Tongue (tissue), 1 donor: ENCODE measurements at regions not wholly inside any gene's neighbourhood (a gene's known extent, or its start where the extent isn't known, plus 50 kb on each side); places are given as distances from the start of the nearest gene placed in this dataset.
A peak's percentile ranks its signal among the peaks of the same experiment; 100 is the strongest.

Source experiments
- DNase-seq: peaks from one replicate; pipeline ENCODE4 v3.0.0-alpha.2; 2015

DNA sequence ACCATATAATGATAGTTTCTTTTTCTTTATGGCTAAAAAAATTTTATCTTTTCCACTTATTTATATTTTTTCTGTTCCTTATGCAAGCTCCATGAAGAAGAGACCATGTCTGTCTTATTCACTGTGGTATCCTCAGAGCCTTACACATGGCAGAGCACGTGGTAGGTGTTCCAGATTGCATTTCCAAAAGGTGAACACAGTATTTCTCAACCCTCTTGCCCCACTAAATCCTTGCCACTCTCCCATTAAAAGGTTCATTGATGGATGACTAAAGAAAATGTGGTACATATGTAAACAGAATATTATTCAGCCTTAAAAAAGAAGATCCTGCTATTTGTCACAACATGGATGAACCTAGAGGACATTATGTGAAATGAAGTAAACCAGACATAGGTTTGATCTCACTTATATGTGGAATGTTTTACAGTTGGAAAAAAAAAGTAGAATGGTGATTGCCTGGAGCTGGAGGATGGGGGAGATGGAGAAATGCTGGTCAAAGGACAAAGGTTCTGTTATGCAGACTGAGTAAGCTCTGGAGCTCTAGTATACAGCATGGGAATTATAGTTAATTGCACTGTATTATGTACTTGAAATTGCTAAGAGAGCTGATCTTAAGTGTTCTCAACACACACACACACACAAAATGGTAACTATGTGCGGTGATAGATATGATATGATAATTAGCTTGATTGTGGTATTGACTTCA lies 266.7 kb downstream of the CNTN3 start:
- DNase-seq = no peak

DNA sequence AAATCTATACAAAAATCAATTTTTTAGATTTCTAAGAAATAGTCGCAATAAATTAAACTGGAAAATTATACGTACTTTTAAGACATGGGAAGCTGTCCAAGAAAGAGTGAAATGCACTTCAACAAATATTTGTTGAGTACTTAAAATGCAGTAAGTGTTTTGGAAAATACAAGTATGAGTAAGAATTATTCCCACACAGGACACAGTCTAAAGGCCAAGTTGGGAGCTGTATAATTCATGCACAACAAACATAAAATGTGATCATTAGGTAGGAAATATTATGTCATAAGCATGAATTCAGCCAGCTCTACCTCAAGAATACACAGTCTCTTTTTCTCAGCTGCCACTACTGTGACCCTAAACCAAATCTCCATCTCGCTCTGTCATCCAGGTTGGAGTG lies 267.6 kb downstream of the CNTN3 start:
- no peak for DNase-seq

DNA sequence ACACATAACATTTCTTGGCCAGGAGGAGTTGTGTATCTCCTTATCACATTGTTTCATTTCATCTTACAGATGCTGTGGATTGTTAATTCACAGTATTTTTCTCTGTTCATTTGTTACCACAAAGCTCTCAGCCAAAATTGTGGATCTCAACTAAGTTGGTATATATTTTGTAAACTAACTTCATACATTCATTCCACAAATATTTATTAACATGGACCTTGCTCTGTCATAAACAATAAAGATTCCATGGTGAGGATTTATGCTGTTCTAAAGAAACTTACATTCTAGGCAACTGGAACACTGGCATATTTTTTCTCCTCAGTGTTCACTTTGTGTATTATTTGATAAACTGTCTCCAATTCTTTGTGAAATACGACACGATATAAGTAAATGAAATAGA lies 268.8 kb downstream of the CNTN3 start:
- no peak for DNase-seq

DNA sequence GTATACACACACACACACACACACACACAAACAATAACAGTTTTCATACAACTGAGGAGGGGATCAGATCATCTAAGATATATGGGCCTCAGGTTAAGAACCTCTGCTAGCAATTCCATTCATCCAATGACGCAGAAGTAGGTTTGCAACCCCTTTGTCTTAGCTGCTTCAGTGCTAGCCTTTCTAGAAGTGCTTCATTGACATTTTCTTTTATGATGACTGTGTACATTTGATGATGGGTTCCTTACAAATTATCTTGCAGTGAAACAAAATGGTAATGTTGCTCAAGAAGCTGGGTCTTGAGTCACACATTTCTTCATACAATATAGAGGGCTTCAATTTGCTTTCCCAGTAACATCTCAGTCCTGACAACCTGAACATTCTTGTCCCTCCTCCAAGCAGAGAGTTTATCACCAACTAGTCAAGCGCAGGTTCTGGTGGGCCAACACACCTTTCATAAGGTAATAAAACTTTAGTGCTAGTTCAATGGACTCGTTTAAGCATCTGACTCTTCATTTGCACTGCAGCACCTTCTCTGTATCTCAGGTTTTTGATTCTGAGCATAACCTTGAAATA lies 269.5 kb downstream of the CNTN3 start:
- no peak for DNase-seq

DNA sequence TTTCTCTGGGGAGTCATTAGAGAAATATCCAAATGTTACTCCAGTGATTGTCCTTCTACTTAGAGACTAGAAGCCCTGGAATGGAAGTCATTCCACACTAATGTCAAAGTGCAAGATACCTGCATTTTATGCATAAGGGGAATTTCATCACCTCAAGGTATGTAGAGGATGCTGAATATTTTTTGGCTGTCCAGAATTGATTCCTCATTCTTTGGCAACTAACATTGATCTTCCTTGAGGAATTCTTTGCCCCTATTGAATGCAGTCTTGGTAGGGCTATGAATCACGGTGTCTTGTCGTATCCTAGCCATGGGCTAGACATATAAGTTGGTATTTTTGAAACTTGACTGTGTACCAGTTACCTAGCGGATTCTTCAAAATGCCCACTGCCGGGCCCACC lies 271.1 kb downstream of the CNTN3 start:
- DNase-seq = no peak

DNA sequence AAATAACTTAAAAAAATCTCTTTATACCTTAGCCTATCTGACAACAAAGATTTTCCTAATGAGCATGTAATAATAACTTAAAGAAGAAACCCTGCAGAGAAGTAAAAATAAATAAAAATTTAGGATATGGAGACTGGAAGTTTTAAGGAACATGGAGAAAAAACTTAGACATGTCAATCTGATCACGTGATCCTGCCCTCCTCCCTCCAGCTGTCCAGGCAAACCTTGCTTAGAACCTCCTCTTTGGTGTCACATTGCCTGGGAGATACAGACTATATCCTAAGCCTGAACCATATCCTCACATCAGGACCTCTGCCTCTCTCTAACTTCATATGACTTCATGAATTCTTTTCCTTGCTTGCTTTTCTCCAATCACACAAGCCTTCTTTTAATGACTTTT lies 275.5 kb downstream of the CNTN3 start:
- no peak for DNase-seq

DNA sequence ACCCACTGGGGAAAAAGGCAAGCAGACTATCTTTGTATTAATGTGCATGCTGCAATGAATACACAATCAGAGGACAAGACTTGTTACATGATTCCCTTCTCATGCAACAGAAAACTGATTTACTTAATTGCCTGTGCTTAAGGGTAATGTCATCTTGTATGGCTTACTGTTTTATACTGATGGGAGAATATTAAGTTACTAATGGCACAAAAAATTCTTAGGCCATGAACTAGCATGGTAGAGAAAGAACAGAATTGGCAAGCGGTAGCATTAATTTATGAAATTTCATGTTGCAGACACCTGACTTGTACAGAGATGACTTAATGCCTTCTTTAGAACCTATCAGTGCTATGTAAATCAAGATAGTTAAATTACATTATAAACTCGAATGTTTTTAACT lies 282.3 kb downstream of the CNTN3 start:
- no peak for DNase-seq

DNA sequence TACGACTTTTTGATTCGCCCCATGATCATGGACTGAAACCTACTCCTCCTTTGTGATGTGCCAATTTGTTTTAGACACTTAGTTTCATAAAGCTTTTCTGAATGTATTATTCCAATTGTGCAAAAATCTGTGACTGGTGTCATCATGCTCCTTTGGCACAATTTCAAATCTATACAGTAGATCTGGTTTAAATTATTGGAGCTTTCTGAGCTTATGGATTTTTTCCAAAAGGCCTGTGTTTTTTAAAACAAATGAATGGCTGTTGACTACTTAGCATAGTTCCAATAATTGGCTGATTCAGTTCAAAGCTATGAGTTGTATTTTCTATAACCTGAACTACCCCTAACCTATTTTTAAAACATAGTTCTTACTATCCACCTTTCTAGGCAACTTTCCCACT lies 282.7 kb downstream of the CNTN3 start:
- DNase-seq = peak; percentile 5

DNA sequence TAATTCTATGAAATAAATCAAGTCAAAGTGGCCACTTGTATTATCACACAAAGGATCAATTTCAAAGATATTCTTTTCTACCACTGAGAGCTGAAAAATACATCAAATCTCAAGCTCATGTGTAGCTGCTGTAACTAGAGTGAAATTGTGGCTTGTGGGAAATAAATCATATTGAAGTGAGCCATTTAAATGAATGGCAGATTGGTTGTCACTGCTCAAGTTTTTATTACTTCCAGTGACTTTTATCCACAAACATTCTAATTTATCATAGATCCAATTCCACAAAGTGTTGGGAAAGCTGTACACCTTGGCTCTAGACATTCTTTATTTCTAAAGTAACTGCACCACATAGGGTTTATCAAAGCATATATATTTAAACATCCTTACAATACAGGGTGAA lies 285.4 kb downstream of the CNTN3 start:
- no peak for DNase-seq

DNA sequence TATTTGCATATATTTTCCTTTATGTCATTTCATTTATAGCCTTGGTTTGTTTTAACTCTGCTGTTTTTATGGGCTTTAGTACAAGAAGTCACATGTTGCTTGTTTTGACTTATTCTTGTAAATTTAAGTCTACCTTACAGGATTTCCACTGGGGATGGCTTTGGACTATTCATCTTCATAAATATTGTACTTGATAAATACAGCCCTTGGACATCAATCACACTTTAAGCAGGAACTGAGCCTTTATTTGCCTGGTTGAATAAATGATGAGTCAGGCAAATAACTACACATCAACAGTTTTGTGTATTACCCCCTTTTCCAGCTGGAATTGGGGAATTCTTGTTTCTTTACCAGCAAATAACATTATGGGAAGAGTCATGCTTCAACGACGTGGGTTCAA lies 286.0 kb downstream of the CNTN3 start:
- no peak for DNase-seq

DNA sequence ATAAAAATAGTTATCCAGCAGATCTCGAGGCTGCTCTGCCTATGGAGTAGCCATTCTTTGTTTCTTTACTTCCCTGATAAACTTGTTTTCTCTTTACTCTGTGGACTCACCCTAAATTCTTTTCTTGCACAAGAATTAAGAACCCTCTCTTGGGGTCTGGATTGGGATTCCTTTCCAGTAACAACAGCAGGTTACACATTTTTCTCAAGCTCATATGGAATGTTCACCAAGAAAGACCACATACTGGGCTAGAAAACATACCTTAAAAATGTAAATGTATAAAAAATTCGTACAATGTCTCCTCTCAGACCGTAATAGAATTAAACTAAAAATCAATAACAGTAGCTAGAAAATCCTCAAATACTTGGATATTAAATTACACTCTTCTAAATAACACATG lies 299.2 kb downstream of the CNTN3 start:
- DNase-seq = no peak

DNA sequence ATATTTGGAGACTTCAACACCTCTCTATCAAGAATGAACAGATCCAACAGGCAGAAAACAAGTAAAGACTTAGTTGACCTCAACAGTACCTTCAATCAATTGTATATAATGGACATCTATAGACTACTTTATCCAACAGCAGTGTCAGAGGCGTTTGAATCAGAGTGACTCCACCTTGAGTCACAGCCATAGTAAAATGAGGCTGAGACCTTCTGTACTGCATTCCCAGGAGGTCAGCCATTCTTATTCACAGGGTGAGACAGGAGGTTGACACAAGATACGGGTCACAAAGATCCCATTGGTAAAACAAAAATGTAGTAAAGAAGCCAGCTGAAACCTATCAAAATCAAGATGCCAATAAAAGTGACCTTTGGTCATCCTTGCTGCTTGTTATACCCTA lies 299.8 kb downstream of the CNTN3 start:
- DNase-seq = no peak

DNA sequence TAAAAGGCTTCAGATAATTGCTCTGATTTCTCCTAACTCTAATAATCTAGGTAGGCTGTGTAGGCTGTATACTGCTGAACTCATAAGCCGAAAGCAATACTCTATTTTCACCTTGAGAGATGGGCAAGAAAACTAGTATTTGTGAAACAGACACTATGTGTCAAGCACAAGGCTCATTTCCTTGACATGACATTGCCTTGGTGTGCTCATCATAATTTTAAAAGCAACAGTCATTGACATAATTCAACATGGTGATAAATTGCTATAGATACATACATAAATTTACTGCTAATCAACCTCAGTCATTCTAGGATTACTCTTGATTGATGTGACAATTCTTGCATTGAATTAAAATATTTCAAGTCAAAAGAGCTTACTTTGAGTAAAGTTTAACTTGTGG lies 304.7 kb downstream of the CNTN3 start:
- no peak for DNase-seq

DNA sequence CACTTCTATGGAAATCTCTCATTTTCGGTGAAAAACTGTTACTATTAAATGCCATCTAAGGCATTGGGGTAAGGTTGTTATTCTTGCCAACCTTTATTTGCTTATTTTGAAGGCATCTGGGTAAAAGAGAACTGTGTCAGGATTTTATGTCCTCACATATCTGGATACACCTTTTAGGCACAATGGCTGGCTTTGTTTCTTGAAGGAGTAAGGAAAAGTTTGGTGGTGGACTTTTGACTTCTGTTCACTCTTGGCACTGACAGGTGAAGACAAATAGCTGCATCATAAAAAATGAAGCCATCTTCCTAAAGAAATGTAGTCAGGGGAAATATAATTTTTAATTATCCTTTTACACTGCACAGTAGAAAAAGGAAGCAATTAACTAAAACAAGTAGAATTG lies 310.0 kb downstream of the CNTN3 start:
- no peak for DNase-seq

DNA sequence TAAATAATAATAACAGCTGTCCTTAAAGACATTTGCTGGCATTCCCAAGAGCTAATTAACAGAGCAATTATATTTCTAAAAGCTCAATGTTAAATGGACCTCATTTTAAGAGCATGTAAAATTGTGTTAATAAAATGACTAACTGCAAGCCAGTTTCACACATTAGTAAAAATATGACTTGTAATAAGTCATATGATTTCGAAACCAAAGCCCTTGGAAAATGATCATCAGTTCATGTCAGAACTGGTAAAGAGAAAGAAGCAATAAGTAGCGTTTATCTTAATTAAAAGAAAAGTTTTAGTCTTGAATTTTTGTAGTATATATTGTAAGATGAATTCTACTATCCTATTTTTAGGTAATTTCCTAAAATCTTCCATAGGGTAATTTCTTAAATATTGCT lies 310.7 kb downstream of the CNTN3 start:
- DNase-seq = no peak

DNA sequence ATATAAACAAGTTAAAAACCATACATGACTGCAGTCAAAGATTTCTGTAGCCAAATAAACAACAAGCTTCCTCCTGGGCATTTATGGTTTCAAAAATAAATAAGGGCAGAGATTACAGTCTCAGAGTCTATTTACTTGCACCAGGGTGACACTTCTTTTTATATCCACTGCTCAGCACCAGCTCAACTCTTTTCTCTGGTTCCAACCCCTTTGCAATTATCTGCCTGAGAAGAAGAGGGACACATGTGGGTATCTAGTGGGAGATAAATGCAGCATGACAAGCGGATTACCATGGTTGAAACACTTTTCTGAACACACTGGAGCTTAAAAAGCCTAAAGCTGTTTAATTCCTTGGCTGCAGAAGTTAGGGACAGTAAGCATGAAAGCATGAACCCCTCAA lies 311.5 kb downstream of the CNTN3 start:
- peak; percentile 53 for DNase-seq

DNA sequence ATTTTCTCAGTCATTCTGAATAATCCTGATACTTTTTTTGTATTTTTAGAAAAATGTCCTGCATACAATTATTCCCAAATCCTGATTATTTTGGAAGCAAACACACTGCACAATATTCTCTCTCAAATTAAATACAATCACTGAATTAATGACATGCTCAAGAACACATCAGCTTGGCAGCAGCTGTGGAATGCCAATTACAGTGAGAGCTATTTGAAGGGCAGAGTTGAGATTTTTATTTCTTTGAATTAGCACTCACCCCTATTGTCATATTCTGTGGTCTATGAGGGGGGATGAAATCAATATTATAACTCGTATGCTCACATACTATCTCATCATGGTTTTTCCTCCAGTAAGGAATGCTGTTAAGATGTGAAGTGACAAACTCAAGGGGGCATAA lies 312.2 kb downstream of the CNTN3 start:
- no peak for DNase-seq

DNA sequence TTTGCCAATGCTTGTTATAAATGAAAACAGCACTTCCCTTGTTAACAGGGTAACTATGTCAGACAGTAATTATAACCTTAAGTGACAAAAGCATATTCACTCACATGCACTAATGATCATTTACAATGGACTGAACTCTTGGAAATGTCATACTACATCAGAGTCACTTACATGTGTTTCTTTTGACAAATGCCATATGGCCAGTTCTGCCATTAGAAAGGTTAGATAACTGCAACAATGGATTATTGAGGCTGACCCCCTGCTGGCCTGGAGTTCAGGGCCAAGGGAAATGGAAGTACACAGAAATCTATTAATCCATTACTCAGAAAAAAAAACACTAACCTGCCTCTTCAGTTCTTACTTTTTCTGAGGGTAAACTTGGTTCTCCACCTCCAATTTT lies 313.4 kb downstream of the CNTN3 start:
- no peak for DNase-seq

DNA sequence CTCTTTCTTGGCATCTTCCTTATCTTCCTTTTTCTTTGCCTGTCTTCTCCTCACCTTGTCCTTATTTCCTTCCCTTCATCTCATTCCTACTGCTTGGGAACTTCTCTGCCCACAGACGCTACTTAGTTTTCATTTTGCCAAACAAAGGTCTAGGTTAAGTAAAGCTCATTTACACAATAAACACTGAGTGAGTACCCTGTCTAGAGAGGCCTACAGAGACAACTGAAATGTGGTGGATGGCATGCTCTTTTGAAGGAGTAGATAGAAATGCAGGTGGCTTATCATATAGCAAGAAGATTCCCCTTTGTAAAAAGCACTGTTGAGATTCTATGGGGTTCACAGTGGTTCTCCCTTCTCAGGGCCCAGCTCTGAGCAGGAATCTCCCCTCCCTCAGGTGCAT lies 319.0 kb downstream of the CNTN3 start:
- no peak for DNase-seq

DNA sequence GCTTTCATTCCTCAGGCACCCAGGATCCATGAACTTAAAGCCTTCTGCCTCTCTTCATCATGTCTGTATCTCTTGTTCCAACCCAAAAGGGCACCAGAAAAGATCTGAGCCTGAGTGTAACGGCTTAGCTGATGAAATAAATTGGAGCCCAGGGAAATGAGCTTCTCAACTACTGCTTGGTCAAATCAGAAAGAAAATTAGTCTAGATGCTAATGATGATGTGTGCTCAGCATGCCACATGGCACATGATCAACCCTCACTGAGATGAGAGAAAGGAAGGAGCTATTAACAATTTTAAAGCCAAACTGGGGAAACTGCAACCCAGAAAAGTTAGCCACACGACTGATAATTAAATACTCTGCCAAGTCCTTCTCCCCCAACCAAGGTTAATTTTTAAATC lies 325.7 kb downstream of the CNTN3 start:
- DNase-seq = no peak

DNA sequence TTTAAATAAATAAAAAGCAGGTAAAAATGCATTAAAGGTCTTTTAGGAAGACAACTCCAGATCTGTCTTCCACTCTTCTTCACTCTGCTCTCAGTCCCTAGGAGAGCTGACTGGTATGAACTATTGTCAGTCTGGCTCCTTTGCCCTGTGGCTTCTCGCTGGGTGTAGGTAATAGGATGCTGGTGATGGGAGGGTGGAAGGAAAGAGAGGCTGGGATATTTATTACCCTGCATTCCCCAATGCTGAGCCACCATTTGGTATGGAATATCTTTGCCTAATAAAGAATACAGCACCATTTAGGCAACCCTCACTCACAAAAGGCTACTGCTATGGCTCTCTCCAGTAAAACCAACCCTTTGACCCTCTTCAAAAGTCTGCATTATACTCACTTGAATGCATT lies 326.9 kb downstream of the CNTN3 start:
- DNase-seq = no peak

DNA sequence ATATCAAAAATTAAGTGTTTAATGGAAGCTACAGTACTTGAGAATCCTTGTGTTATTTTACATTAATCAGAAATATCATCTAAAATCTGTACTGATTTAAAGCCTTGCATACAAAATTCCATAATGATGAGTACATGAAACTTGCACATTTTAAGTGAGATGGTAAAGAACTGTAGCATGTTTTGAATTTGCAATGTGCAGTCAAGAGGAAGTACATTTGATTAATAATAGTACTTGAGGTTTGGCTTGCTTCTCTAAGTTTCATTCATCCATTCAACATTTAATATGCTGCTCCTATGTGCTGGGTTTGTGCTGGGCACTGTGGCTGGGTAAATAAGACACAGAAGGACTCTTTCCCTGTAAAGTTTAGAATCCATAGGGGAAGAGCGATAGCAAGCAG lies 332.3 kb downstream of the CNTN3 start:
- no peak for DNase-seq

DNA sequence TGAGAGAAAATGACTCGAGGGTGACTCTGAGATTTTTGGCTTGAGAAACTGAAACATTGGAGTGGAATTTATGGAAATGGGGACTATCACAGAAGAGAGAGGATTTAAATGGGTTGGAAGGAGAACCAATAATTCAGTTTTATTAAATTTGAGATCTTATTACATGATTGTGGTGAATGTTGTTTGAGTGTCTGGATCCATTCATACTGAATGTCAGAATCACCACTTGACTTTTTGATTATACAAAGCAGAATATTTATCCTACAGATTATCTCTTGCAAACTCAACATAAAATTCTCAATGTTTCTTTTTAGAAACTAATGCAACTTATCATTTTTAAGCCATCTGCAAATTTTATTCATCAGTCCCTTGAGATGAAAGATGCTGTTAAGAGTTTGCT lies 332.8 kb downstream of the CNTN3 start:
- DNase-seq = no peak

DNA sequence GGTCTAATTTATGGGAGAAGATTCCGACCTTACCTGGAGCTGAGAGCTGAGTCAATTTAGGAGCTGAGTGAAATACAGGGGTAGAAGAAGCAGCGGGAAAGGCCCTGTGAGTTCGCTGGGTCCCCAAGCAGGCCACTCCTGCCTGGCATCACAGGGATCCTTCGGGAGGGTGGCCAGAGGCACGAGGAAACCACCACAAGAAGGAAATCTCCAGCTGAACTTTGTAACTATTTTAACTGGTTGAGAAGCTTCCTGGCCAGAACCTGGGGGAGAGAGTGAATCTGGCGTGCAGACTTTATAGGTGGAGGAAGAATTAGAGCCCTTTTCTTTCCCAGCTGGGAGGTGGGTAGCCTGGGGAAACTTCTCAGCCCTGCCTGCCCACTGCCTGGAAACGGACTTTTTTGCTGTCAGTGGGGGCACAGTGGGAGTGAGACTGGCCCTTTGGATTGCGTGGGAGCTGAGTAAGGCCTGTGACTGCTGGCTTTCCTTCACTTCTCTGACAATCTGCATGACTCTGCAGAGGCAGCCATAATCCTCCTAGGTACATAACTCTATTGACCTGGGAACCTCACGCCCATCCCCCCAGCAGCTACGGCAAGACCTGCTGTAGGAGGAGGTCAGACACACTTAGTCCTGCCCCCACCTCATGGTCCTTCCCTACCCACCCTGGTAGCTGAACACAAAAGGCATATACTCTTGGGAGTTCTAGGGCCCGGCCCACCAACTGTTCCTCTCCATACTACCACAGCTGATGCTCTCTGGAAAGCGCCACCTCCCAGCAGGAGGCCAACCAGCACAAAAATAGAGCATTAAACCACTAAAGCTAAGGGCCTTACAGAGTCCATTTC lies 340.7 kb downstream of the CNTN3 start:
- DNase-seq = no peak
